ELR (cell line): ENCODE measurements at regions not wholly inside any gene's neighbourhood (a gene's known extent, or its start where the extent isn't known, plus 50 kb on each side); places are given as distances from the start of the nearest gene placed in this dataset.
A peak's percentile ranks its signal among the peaks of the same experiment; 100 is the strongest.

Experiments used
- DNase-seq: peaks from one replicate; pipeline ENCODE4 v3.0.0-alpha.2; 2015; ENCODE audit warnings: low read depth

- no peak for DNase-seq
Observed at GRCh38 chr14:84797326-84797725, 732.6 kb upstream of the FLRT2 start.

GRCh38 chr14:84804468-84804867 is 725.5 kb upstream of the FLRT2 start:
- DNase-seq: no peak

GRCh38 chr14:84804895-84805294 is 725.0 kb upstream of the FLRT2 start:
- no peak for DNase-seq

- DNase-seq: no peak
Observed at GRCh38 chr14:84806181-84806580, 723.8 kb upstream of the FLRT2 start.

GRCh38 chr14:84806622-84807021 is 723.3 kb upstream of the FLRT2 start:
- DNase-seq: no peak

GRCh38 chr14:84807673-84808072 is 722.3 kb upstream of the FLRT2 start:
- DNase-seq: no peak

GRCh38 chr14:84809158-84809557 is 720.8 kb upstream of the FLRT2 start:
- no peak for DNase-seq

GRCh38 chr14:84814391-84814790 is 715.6 kb upstream of the FLRT2 start:
- DNase-seq: no peak

GRCh38 chr14:84819528-84819927 is 710.4 kb upstream of the FLRT2 start:
- no peak for DNase-seq

GRCh38 chr14:84825481-84826251 is 704.3 kb upstream of the FLRT2 start:
- DNase-seq: peak; percentile 57

GRCh38 chr14:84826294-84826693 is 703.6 kb upstream of the FLRT2 start:
- peak; percentile 7 for DNase-seq

- no peak for DNase-seq
Observed at GRCh38 chr14:84850595-84850994, 679.3 kb upstream of the FLRT2 start.

GRCh38 chr14:84856751-84857534 is 673.0 kb upstream of the FLRT2 start:
- no peak for DNase-seq

- DNase-seq: peak; percentile 16
Observed at GRCh38 chr14:84857571-84857970, 672.4 kb upstream of the FLRT2 start.

- DNase-seq: no peak
Observed at GRCh38 chr14:84859116-84859515, 670.8 kb upstream of the FLRT2 start.

GRCh38 chr14:84864548-84865271 is 665.2 kb upstream of the FLRT2 start:
- no peak for DNase-seq

- DNase-seq: no peak
Observed at GRCh38 chr14:84871734-84872133, 658.2 kb upstream of the FLRT2 start.

- DNase-seq: no peak
Observed at GRCh38 chr14:84874436-84874835, 655.5 kb upstream of the FLRT2 start.

- no peak for DNase-seq
Observed at GRCh38 chr14:84877061-84877460, 652.9 kb upstream of the FLRT2 start.

- DNase-seq: no peak
Observed at GRCh38 chr14:84882830-84883229, 647.1 kb upstream of the FLRT2 start.

- DNase-seq: no peak
Observed at GRCh38 chr14:84885061-84885460, 644.9 kb upstream of the FLRT2 start.

- DNase-seq: peak; percentile 8
Observed at GRCh38 chr14:84891404-84891803, 638.5 kb upstream of the FLRT2 start.

GRCh38 chr14:84894254-84894653 is 635.7 kb upstream of the FLRT2 start:
- DNase-seq: no peak
